ENCODE measurements at regions not wholly inside any gene's neighbourhood (a gene's known extent, or its start where the extent isn't known, plus 50 kb on each side); places are given as distances from the start of the nearest gene placed in this dataset.

DNA sequence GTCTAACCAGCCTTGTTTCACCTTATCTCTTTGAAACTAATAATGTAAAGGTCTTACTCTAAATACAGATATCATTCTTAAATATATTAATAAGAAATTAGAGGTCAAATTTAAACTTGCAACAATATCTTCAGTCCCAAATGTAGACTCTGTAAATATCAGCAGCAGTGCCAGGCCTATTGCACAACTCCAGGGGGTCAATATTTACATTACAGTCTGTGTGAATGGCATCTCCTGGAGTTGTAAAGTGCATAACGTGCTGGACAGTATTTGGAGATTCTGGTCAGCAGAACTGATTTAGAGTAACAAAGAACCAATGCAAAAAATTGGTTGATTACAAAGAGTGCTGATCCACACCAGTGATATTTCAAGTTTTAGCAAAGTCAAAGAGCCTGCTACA is 1225.9 kb downstream of the PCDH19 start:
- no peak for DNase-seq (ENCODE audit: low spot score)
- in situ Hi-C loops (cut with MboI; ENCODE audit: low pct_unique_long_range_greater_than_20kb, low sequenced_read_pairs, unreplicated experiment): no loop called here
- TF ChIP-seq, protein P1, sequence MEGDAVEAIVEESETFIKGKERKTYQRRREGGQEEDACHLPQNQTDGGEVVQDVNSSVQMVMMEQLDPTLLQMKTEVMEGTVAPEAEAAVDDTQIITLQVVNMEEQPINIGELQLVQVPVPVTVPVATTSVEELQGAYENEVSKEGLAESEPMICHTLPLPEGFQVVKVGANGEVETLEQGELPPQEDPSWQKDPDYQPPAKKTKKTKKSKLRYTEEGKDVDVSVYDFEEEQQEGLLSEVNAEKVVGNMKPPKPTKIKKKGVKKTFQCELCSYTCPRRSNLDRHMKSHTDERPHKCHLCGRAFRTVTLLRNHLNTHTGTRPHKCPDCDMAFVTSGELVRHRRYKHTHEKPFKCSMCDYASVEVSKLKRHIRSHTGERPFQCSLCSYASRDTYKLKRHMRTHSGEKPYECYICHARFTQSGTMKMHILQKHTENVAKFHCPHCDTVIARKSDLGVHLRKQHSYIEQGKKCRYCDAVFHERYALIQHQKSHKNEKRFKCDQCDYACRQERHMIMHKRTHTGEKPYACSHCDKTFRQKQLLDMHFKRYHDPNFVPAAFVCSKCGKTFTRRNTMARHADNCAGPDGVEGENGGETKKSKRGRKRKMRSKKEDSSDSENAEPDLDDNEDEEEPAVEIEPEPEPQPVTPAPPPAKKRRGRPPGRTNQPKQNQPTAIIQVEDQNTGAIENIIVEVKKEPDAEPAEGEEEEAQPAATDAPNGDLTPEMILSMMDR (IDR thresholded peaks at IDR 0.05; ENCODE audit: extremely low read depth, insufficient read depth, missing control alignments): no peak

DNA sequence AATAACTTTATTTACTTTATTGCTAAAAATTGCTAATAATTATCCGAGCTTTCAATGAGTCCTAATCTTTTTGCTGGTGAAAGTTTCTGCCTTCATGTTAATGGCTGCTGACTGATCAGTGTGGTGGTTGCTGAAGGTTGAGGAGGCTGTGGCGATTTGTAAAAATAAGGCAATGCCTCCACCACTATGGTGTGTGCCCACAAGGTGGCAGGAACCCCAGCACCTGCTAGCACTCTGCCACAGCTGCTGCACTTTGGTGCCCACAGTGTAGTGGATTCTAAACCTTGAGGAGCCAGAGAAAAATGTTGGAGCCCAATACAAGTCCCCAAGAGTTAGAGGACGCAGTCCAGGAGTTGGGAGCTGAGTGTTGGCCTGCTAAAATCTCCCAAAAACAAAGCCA is 1237.1 kb downstream of the PCDH19 start:
- in situ Hi-C loops (cut with MboI; ENCODE audit: low pct_unique_long_range_greater_than_20kb, low sequenced_read_pairs, unreplicated experiment): no loop called here
- TF ChIP-seq, protein P1 (IDR thresholded peaks at IDR 0.05; ENCODE audit: extremely low read depth, insufficient read depth, missing control alignments): no peak
- no peak for DNase-seq (ENCODE audit: low spot score)

DNA sequence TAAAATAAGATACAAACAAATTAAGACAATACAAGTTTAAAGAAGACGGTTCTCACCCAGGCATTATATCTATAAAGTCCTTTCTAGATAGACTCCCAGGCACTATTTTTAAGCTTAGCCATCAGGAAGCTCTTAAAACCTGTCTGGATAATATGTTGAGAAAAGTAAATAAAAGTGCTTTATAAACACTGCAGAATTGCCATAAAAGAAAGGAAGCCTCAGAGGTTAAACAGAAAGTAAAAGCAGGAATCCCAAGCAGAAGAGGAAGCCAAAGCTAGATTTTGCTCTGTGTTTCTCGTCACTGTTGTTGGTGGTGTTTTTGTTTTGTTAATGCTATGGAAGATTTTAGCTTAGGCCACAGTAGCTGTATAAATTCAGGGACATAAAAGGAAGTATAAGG is 1267.3 kb downstream of the PCDH19 start:
- TF ChIP-seq, protein P1 (IDR thresholded peaks at IDR 0.05; ENCODE audit: extremely low read depth, insufficient read depth, missing control alignments): no peak
- DNase-seq (ENCODE audit: low spot score): no peak
- in situ Hi-C loops (cut with MboI; ENCODE audit: low pct_unique_long_range_greater_than_20kb, low sequenced_read_pairs, unreplicated experiment): no loop called here

DNA sequence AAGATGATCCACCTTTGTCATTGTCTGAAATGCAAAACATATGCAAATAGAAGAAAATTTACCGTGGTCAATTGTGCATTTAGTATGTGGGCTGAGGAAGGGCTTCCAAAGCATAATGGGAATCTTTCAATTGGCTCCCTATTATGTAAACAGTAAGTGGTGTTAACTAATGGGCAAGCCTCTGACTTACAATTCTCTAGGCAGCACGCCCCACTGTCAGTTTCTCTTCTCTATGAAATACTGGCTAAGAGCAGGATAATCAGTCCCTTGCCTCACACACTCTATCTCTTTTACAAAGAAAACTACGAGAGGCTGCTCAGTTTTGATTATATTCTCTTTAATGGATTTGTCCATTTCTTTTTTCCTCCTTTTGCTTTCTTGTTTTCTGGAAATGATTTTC is 1272.6 kb downstream of the PCDH19 start:
- in situ Hi-C loops (cut with MboI; ENCODE audit: low pct_unique_long_range_greater_than_20kb, low sequenced_read_pairs, unreplicated experiment): no loop called here
- TF ChIP-seq, protein P1 (IDR thresholded peaks at IDR 0.05; ENCODE audit: extremely low read depth, insufficient read depth, missing control alignments): no peak
- no peak for DNase-seq (ENCODE audit: low spot score)

DNA sequence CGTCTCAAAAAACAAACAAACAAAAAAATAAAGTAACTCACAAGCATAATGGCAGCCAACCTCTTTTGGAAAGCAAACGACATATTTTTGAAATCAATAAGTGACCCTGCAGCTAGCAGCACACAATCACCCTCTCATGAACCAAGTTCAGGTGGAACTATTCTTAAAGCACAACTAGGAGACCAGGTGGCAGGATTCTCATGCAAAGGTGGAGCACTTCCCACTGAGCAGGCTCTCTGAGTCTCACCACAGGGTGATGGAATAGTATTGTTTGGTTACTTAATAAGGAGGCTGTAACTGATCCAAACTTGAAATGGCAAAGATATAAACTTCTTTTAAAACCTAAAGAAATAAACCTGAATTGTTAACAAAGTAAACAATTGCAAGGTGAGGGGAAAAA is 1293.1 kb downstream of the PCDH19 start:
- TF ChIP-seq, protein P1 (IDR thresholded peaks at IDR 0.05; ENCODE audit: extremely low read depth, insufficient read depth, missing control alignments): no peak
- in situ Hi-C loops (cut with MboI; ENCODE audit: low pct_unique_long_range_greater_than_20kb, low sequenced_read_pairs, unreplicated experiment): no loop called here
- DNase-seq (ENCODE audit: low spot score): no peak

DNA sequence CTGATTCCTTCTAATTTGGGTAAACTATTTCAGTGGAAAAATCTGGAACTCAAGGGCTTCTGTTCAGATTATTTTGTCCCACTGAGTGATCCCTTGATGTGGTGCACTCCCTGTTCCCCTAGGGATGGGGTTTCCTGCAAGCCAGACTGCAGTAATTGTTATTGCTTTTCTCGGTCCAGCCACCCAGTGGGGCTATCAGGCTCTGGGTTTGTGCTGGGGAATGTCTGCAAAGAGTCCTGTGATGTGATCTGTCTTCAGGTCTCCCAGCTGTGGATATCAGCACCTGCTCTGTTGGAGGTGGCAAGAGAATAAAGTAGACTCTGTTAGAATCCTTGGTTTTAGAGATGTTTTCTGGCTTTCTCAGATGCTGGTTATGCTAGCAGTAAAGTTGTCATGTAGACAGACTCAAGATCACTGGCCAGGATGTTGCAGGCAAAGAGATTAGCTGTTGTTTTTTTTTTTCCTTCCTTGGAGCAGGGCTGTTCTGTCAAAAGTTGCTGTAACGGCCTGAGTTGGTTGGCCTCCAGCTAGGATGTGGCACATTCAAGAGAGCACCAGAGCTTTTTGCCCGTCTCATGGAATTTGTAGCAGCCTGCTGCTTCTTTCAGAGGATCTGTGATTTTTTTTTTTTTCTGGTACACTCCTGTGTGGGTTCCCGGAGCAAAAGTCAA is 1314.0 kb downstream of the PCDH19 start:
- DNase-seq (ENCODE audit: low spot score): no peak
- in situ Hi-C loops (cut with MboI; ENCODE audit: low pct_unique_long_range_greater_than_20kb, low sequenced_read_pairs, unreplicated experiment): no loop called here
- TF ChIP-seq, protein P1 (IDR thresholded peaks at IDR 0.05; ENCODE audit: extremely low read depth, insufficient read depth, missing control alignments): no peak

Measured in GM13977 (cell line).